ENCODE measurements at regions not wholly inside any gene's neighbourhood (a gene's known extent, or its start where the extent isn't known, plus 50 kb on each side); places are given as distances from the start of the nearest gene placed in this dataset.
A peak's percentile ranks its signal among the peaks of the same experiment; 100 is the strongest.

- Histone ChIP-seq H3K36me3 (ENCODE audit: insufficient read depth, low read length) (no peaks in the 10 kb centered on the region), H3K4me1 (ENCODE audit: control insufficient read depth, insufficient read depth, low read length) (peaks cover 12% of the 10 kb centered on the region), H3K9me3 (replicated peaks; ENCODE audit: low read length) (no peaks in the 10 kb centered on the region), H3K27me3 (ENCODE audit: control insufficient read depth, insufficient read depth, low read length) (peaks cover 30% of the 10 kb centered on the region), H3K9ac (ENCODE audit: low read depth, low read length) (no peak overlapping the region), H3K4me3 (ENCODE audit: low read length) (no peak overlapping the region), H3K4me2 (ENCODE audit: low read length) (no peak overlapping the region)
These were observed 55.8 kb upstream of the THY1 start for GRCh38 chr11:119478711-119479285.

GRCh38 chr11:119476666-119477331 lies 53.8 kb upstream of the THY1 start:
- Histone ChIP-seq H3K36me3 (ENCODE audit: insufficient read depth, low read length) (no peaks in the 10 kb centered on the region), H3K9ac (ENCODE audit: low read depth, low read length) (no peak overlapping the region), H3K4me1 (ENCODE audit: control insufficient read depth, insufficient read depth, low read length) (peaks cover 19% of the 10 kb centered on the region), H3K4me3 (ENCODE audit: low read length) (no peak overlapping the region), H3K27me3 (ENCODE audit: control insufficient read depth, insufficient read depth, low read length) (peaks cover 11% of the 10 kb centered on the region), H3K4me2 (ENCODE audit: low read length) (no peak overlapping the region), H3K9me3 (replicated peaks; ENCODE audit: low read length) (no peaks in the 10 kb centered on the region)

- H3K4me2 ChIP-seq (ENCODE audit: low read length) = no peak overlapping the region
- no peaks in the 10 kb centered on the region for H3K36me3 ChIP-seq (ENCODE audit: insufficient read depth, low read length)
- peaks cover 10% of the 10 kb centered on the region for H3K27me3 ChIP-seq (ENCODE audit: control insufficient read depth, insufficient read depth, low read length)
- peaks cover 25% of the 10 kb centered on the region for H3K4me1 ChIP-seq (ENCODE audit: control insufficient read depth, insufficient read depth, low read length)
- no peak overlapping the region for H3K9ac ChIP-seq (ENCODE audit: low read depth, low read length)
- H3K9me3 ChIP-seq (replicated peaks; ENCODE audit: low read length) = no peaks in the 10 kb centered on the region
- no peak overlapping the region for H3K4me3 ChIP-seq (ENCODE audit: low read length)
These were observed 53.1 kb upstream of the THY1 start for GRCh38 chr11:119476038-119476437.

GRCh38 chr11:119474682-119475596 lies 52.0 kb upstream of the THY1 start:
- Histone ChIP-seq H3K27me3 (ENCODE audit: control insufficient read depth, insufficient read depth, low read length) (peaks cover 10% of the 10 kb centered on the region), H3K4me3 (ENCODE audit: low read length) (no peak overlapping the region), H3K9ac (ENCODE audit: low read depth, low read length) (no peak overlapping the region), H3K36me3 (ENCODE audit: insufficient read depth, low read length) (no peaks in the 10 kb centered on the region), H3K9me3 (replicated peaks; ENCODE audit: low read length) (no peaks in the 10 kb centered on the region), H3K4me2 (ENCODE audit: low read length) (peak overlapping the region; percentile 22), H3K4me1 (ENCODE audit: control insufficient read depth, insufficient read depth, low read length) (peaks cover 29% of the 10 kb centered on the region)

- H3K4me2 ChIP-seq (ENCODE audit: low read length) = no peak overlapping the region
- peaks cover 30% of the 10 kb centered on the region for H3K4me1 ChIP-seq (ENCODE audit: control insufficient read depth, insufficient read depth, low read length)
- H3K27me3 ChIP-seq (ENCODE audit: control insufficient read depth, insufficient read depth, low read length) = peaks cover 10% of the 10 kb centered on the region
These were observed 51.1 kb upstream of the THY1 start for GRCh38 chr11:119473901-119474681.

GRCh38 chr11:119473226-119473625 lies 50.3 kb upstream of the THY1 start:
- Histone ChIP-seq H3K9me3 (replicated peaks; ENCODE audit: low read length) (no peaks in the 10 kb centered on the region), H3K9ac (ENCODE audit: low read depth, low read length) (no peak overlapping the region), H3K4me2 (ENCODE audit: low read length) (no peak overlapping the region), H3K27me3 (ENCODE audit: control insufficient read depth, insufficient read depth, low read length) (peaks cover 10% of the 10 kb centered on the region), H3K36me3 (ENCODE audit: insufficient read depth, low read length) (no peaks in the 10 kb centered on the region), H3K4me1 (ENCODE audit: control insufficient read depth, insufficient read depth, low read length) (peaks cover 30% of the 10 kb centered on the region), H3K4me3 (ENCODE audit: low read length) (no peak overlapping the region)

More at GRCh38 chr11:119473901-119474681, 51.1 kb upstream of the THY1 start:
- Histone ChIP-seq H3K9me3 (replicated peaks; ENCODE audit: low read length) (no peaks in the 10 kb centered on the region), H3K36me3 (ENCODE audit: insufficient read depth, low read length) (no peaks in the 10 kb centered on the region), H3K4me3 (ENCODE audit: low read length) (no peak overlapping the region), H3K9ac (ENCODE audit: low read depth, low read length) (no peak overlapping the region)

- Histone ChIP-seq H3K36me3 (ENCODE audit: insufficient read depth, low read length) (no peaks in the 10 kb centered on the region), H3K4me3 (ENCODE audit: low read length) (no peak overlapping the region), H3K4me1 (ENCODE audit: control insufficient read depth, insufficient read depth, low read length) (peaks cover 30% of the 10 kb centered on the region), H3K9me3 (replicated peaks; ENCODE audit: low read length) (no peaks in the 10 kb centered on the region), H3K4me2 (ENCODE audit: low read length) (no peak overlapping the region), H3K9ac (ENCODE audit: low read depth, low read length) (no peak overlapping the region), H3K27me3 (ENCODE audit: control insufficient read depth, insufficient read depth, low read length) (peaks cover 10% of the 10 kb centered on the region)
These were observed 49.9 kb upstream of the THY1 start for GRCh38 chr11:119472856-119473222.

Data from skeletal muscle satellite cell (primary cell).